GM12891 (cell line): ENCODE measurements at regions not wholly inside any gene's neighbourhood (a gene's known extent, or its start where the extent isn't known, plus 50 kb on each side); places are given as distances from the start of the nearest gene placed in this dataset.

Experiments
- PAX5 ChIP-seq: IDR thresholded peaks from 2 replicates; pipeline ENCODE4 v1.6.1; 2011; ENCODE audit warnings: low read length, moderate library complexity, mild to moderate bottlenecking; ENCODE audit not compliant: insufficient read depth, severe bottlenecking
- POLR2A ChIP-seq: IDR thresholded peaks from 2 replicates; pipeline ENCODE4 v1.6.1; 2011; ENCODE audit warnings: low read depth, low read length, control low read depth
- POLR2AphosphoS5 ChIP-seq: IDR thresholded peaks from 2 replicates; pipeline ENCODE4 v1.6.1; 2011; ENCODE audit warnings: low read depth, low read length, control low read depth
- SPI1 ChIP-seq: IDR thresholded peaks from 2 replicates; pipeline ENCODE4 v1.6.1; 2011; ENCODE audit warnings: low read depth, low read length, control low read depth
- TAF1 ChIP-seq: IDR thresholded peaks from 2 replicates; pipeline ENCODE4 v1.6.1; 2011; ENCODE audit warnings: low read depth, low read length, control low read depth

DNA sequence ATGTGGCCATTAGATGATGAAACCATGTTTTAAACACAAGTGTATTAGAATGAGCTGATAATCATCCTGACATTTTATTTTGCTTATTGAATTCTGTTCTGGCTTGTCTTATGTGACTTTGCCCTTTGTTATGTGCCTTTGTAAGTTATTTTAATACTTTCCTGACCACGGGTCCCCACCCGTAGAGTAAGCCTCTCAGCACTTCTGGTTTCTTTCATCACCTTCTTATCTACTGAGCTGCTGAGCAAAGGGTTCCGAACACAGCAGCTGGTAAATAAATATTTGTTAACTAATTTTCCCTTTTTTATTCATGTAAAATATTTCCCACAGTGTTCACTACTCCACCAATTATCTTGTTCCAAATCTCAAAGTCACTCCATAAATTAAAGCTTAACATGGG is 1115.3 kb downstream of the SORCS3 start:
- TF ChIP-seq POLR2A (no peak), POLR2AphosphoS5 (no peak), TAF1 (no peak), SPI1 (no peak), PAX5 (no peak)
